Stimulated activated CD4-positive, alpha-beta T cell treated with anti-CD3 and anti-CD28 coated beads, TNF-alpha, amount 100 ng/mL, for 48 hours (primary cell): ENCODE measurements at regions not wholly inside any gene's neighbourhood (a gene's known extent, or its start where the extent isn't known, plus 50 kb on each side); places are given as distances from the start of the nearest gene placed in this dataset.
"Not testable (repeated sequence)": the region's sequence is repeated elsewhere in the genome, so short reads cannot be mapped to it uniquely, and the experiment has no call there.

Experiments
- DNase-seq, 3 donors: peaks; one replicate each; pipeline ENCODE4 v3.0.0-alpha.2; 2020; ENCODE audit warnings: low read depth in 3 of 3

GRCh38 chr12:58310809-58311622, 369.6 kb downstream of the ATP23 start:
- DNase-seq: no peak

DNA sequence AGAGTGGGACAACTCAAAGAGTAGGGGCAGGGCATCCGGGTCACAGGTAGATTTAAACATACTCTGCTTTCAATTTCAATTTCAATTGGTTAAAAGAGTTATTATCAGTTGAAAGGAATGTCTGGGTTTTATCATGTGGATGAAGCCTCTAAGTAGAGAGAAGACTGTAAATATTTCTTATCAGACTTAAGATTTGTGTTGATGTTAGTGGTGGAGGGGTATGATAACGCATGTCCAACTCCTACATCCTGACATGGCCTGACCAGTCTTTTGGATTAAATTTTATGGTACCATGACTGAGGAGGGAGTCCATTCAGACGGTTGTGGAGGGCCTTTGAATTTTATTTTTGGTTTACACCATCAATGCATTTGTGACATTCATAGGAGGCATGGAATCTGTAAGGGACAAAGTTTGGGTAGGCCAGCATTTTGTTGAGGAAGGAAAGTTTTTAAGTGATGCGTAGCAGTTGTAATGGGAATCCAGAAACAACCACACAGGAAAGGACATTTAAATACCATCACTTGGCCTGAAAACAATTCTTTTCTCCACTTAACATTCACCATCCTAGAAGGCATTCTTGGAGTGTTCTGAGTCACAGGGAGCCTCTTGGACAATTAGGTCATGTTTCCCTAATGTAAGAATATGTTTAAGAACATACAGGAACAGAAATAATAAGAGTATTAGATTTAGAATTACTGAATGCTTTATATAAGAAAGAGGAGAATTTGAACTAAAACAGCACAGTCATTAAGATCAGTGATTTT, 371.9 kb downstream of the ATP23 start:
- no peak for DNase-seq

- DNase-seq: no peak
These were observed 373.2 kb downstream of the ATP23 start for GRCh38 chr12:58314610-58315009.

GRCh38 chr12:58316926-58317325, 375.6 kb downstream of the ATP23 start:
- no peak for DNase-seq

- DNase-seq: no peak
These were observed 380.0 kb downstream of the ATP23 start for GRCh38 chr12:58321414-58321813.

GRCh38 chr12:58323676-58324075, 382.3 kb downstream of the ATP23 start:
- no peak for DNase-seq

- no peak for DNase-seq
These were observed 384.2 kb downstream of the ATP23 start for GRCh38 chr12:58325561-58325960.

GRCh38 chr12:58326534-58326933, 385.2 kb downstream of the ATP23 start:
- DNase-seq: no peak

GRCh38 chr12:58336581-58337242, 395.3 kb downstream of the ATP23 start:
- DNase-seq: not testable (repeated sequence)

DNA sequence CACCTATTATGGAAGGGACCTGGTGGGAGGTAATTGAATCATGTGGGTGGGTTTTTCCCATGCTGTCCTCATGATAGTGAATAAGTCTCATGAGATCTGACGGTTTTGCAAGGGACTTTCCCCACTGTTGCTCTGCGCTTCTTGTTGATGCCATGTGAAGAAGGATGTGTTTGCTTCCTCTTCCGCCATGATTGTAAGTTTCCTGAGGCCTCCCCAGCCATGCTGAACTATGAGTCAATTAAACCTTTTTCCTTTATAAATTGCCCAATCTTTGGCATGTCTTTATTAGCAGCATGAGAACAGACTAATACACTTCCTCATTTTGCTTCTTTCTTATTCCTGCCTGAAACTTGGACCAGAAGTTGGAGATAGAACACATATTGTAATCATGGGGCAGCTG, 396.2 kb downstream of the ATP23 start:
- DNase-seq: not testable (repeated sequence)

DNA sequence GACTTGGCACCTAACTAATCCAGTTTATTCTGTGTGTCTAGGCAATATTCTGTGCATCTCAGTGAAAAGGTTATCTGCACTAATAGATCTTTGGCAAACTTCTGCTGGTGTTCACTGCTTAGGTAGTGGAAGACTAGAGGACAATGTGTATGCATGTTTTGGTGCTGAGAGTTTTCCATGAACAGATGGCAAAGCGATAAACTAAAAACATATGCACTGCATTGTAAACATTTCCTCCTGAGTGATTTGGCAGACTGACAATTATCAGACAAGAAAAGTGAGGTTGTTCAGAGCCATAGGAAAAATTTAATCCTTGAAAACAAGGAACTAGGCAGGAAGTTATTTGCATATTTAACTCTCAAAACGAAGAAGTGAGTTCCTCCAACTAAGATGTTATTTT, 400.4 kb downstream of the ATP23 start:
- no peak for DNase-seq

DNA sequence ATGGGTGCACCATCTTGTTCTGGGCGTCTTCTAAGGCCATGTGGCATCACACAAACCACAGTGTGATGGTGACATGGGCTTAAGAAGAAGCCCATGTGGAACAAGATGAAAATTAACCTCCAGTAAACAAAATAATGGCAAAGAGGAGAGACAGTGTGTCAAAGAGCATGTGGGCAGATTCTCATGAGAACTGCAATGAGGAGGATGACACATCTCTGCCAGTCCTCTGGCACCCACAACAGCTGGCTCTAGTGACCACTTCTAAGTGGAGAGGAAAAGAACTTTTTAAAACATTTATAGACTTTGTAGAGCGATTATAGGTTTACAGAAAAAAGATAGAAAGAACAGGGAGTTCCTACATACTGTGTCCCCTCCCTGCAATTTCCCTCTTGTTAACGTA, 401.4 kb downstream of the ATP23 start:
- DNase-seq: no peak

DNA sequence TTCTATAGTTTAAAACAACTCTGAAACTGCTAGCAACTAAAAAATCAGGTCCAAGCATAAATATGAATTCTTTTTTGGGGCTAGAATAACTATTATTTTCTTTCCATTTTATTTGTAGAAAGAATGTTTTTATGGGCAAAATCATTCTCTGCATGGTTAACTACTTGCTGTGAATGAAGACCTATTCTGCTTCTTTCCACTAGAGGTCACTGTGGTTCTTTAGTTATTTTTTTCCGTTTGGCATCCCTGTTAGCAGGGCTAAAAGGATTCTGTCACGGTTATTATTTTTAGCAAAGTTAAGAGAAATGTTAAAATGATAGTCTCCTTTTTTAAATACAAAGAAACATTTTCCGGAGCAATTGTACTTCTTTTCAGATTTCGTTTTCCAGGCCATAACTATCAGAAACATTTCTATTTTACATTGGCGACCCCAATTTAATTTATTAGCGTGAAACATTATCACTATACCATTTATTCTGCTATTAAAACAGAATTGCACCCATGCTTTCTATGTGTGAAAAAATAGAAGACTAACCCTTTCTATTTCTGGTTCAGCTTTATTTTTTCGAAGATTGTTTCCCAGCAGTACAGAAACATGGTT, 404.8 kb downstream of the ATP23 start:
- no peak for DNase-seq

DNA sequence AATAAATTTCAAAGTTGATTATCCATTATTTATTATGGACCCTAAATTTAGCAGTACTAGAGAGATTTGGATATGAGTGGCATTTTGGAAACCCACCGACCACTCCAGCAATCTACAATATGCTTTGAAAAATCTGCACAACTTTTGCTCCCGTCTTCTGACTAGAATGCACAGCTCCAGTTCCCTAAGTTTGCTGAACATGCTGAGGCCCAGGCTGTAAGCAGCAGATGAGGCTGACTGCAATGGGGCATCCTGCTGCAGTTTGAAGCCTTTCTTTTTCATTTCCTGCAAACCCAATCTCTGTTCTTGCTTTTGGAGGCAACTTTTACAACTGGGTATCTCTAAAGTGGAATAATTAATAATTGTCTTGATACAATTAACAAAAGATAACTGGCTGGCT, 405.8 kb downstream of the ATP23 start:
- no peak for DNase-seq

DNA sequence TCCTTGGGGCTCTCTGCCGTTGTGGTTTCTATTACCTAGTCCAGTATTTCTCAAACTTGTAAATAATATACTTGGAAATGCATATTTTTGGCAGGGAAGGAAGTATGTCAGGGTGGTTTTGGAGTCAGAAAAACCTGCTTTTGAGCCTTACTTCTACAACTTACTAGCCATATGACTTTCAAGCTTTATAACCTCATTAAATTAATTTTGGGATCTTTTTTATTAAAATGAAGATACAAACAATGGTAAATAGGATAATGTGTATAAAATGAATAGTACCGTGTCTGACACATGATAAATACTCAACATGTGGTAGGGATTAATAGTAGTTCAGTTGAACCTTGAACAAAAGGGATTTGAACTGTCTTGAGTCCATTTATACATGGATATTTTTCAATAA, 406.3 kb downstream of the ATP23 start:
- no peak for DNase-seq

DNA sequence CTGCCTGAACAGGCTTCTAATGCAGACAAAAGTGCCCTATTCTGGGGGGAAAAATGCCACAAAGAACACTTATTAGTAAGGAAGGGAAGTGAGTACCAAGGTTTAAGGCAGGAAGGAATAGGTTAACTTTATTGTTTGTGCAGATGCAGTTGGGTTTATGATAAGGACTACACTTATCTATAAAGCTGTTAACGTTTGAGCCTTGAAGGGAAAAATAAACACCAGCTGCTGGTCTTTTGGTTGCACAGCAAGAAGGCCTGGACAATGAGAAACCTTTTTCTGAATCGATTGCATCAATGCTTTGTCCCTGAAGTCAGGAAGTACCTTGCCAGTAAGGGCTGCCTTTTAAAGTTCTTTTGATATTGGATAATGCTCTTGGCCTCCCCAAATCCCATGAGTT, 407.8 kb downstream of the ATP23 start:
- DNase-seq: no peak

- DNase-seq: no peak
These were observed 415.4 kb downstream of the ATP23 start for GRCh38 chr12:58356794-58357193.

DNA sequence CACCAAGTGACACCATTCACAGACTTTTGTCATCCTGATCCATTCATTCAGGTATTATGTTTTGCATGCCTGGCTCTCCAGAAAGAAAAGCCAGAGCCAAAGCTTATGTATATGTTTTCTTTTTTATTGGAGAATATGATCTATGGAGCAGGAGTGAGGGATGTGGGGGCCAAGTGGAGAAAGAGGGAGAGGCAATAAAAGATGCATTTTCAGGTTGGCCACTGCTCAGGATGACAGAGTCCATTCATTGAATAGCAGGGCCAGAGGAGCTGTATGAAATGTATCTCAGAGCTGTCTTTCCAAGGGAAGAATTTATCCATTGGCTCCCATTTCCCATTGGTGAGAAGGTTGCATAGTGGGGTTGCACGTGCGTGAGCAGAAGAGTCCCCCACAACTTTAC, 416.1 kb downstream of the ATP23 start:
- DNase-seq: no peak

GRCh38 chr12:58358369-58358768, 417.0 kb downstream of the ATP23 start:
- DNase-seq: no peak

GRCh38 chr12:58359084-58359483, 417.7 kb downstream of the ATP23 start:
- no peak for DNase-seq

DNA sequence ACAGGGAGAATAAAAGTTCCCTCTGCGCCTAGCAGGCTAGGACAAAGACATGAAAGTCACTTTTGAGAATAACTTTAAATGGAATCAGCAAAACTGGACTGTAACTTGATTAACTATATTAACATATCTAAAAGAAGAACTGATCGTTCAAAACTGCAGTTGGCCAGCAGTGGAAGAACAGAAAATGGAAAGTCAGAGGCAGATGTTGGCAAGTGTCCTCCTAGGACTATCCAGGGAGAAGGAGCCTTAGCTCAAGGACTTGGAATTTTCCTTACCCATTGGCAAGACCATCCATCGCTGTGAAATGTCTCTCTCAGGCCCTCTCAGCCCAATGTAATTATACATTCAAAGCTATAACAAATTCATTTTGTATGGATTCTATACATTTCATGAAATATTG, 419.7 kb downstream of the ATP23 start:
- DNase-seq: no peak

DNA sequence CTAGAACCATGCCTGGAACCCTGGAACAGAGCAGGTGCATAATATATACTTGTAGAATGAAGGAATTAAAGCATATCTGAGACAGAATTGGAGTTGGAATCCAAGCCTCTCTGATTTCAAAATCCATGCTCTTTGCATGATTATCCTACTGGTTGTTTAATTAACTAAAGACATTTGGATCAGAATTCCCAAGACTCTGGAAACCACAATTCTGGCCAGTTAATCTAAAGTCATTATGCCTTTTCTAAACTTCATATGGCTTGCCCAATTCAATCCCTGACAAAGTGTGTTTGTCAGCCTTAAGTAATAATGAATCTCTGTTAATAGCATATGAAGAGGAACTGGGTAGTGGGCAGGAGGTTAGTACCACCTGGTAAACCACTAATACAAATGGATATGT, 422.6 kb downstream of the ATP23 start:
- DNase-seq: no peak
